GM18517 (cell line): ENCODE measurements at regions not wholly inside any gene's neighbourhood (a gene's known extent, or its start where the extent isn't known, plus 50 kb on each side); places are given as distances from the start of the nearest gene placed in this dataset.

Source experiments
- ATAC-seq: cut with Tn5 transposase; IDR thresholded peaks from one replicate; pipeline ENCODE4 v1.9.1; 2021; ENCODE audit warnings: mild to moderate bottlenecking, moderate library complexity; ENCODE audit not compliant: unreplicated experiment

GRCh38 chr10:105949721-105950120, 1214.8 kb downstream of the SORCS1 start:
- ATAC-seq: no peak

- no peak for ATAC-seq
These were observed 1239.3 kb downstream of the SORCS1 start for GRCh38 chr10:105925045-105925785.

GRCh38 chr10:105921348-105921747, 1243.2 kb downstream of the SORCS1 start:
- no peak for ATAC-seq

- no peak for ATAC-seq
These were observed 1250.1 kb downstream of the SORCS1 start for GRCh38 chr10:105914432-105914831.

- no peak for ATAC-seq
These were observed 1255.8 kb downstream of the SORCS1 start for GRCh38 chr10:105908701-105909100.

DNA sequence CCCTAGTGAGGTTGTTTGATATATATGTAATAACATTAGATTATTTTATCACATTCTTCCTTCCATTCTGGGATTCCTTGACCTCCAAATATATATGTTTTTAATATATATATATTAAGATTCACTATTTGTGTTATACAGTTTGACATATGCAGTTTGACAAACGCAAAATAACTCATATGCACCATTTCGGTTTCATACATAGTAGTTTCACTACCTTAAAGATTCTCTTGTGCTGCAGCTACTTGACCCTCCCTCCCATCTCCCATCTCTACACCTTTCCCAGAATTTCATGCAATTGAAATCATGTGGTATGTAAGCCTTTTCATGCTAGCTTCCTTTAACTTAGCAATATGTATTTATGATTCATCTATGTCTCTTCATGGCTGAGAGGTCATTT, 1244.4 kb downstream of the SORCS3 start:
- ATAC-seq: no peak

- no peak for ATAC-seq
These were observed 1238.3 kb downstream of the SORCS3 start for GRCh38 chr10:105879401-105879800.

DNA sequence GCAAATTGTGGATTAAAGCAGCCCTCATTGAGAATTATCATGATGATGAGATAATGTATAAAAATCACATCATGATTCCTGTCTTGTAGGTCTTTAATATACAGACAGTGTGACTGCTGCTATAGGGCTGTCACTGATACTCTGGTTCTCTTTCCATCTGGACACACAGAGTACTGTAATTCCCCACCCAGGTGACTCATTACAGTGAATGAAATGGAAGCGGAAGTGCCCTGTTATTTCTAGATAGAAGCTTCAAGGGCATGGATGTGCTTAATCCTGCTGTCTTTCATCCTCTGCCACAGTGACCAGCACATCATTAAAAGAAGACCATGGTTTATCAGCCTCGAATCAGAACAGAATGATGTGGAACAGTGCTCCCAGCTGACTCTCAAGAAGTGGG, 1234.0 kb downstream of the SORCS3 start:
- no peak for ATAC-seq

DNA sequence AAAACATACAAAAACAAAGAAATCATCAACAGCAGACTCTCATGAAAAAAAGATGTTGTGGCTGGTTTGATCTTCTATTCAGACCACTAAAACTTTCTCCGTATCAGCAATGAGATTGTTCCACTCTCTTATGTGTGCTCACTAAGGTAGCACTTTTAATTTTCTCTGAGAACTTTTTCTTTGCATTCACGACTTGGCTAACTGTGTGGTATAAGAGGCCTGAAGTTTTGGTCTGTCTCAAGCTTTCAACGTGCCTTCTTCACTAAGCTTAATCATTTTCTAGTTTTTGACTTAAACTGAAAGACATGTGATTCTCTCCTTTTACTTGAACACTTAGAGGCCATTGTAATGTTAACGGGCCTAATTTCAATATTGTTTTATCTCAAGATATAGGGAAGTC, 1231.6 kb downstream of the SORCS3 start:
- no peak for ATAC-seq

DNA sequence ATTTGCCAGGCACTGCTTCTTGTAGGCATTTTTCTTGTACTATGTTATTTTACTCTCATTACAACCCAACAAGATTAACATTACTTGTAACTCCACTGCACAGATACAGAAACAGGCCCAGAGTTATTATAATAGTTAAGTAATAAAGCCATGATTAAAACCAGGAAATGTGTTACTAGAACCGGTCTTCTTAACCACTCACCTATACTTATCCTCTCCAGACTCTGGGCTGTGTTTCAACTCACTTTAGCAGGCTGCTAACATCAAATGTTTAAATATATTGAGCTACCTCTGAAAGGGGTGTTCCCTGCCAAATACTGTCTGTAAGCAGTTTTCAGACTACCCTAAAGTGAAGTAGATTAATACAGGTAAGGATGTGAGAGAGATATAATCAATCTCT, 1227.8 kb downstream of the SORCS3 start:
- no peak for ATAC-seq

DNA sequence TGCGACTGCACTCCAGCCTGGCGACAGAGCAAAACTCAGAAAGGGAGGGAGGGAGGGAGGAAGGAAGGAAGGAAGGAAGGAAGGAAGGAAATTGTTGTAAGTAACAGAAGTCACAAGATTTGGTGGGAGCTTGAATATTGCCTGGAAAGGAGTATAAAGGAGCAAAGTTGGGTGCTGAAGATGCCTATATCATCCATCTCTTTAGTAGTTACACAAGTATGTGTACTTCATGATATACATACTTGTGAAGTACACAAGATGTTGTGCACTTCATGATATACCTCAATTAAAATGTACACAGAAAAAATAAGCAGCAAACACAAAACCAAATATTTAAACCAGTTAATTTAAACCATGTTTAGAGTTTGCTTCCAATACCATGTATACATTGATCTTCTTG, 1223.8 kb downstream of the SORCS3 start:
- ATAC-seq: no peak

DNA sequence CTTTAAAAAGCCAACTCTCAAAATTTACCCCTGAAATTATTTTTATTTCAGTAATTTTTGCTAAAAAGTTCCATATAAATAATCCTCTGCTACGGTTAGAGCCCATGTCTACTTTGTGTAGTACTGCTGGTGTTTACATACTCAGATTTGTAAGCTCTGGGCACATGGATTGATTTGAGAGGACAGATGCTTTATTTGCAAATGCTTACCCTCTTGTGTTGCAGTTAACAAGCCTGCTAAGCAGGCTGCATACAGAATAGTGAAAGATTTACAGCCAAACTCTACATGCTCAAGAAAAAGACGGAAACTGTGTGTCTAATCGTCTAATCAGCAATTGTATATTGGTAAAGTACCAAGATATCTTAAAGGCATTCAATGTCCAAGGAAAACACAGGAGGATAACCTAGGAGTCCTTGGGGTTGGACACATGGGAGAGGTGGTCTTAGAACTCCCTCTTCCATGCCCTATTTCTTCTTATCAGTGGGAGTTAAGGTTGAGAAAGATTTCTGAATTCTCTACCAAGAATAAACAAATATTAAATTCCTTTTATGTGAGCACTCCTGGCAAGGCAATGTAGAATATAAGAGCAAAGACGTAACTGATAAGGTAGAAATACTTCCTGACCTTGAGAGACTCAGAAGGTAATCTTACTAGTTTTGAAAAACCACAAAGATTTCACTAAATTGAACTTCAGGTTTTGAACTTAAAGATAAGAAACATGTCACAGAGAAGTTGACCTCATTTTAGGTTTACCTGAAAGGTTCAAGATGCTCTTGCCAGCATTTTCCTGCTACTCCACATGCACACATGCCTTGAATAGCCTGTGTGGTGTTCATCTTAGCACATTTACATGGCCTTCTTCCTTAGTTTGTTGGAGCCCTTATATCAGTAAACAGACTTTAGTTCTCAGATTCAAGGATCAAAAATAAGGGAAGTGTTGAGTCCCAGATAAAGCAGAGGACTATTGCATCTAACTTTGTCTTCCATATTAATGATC, 1216.5 kb downstream of the SORCS3 start:
- ATAC-seq: no peak

- no peak for ATAC-seq
These were observed 1214.7 kb downstream of the SORCS3 start for GRCh38 chr10:105855791-105856190.

GRCh38 chr10:105844676-105845570, 1203.8 kb downstream of the SORCS3 start:
- no peak for ATAC-seq

GRCh38 chr10:105844241-105844640, 1203.2 kb downstream of the SORCS3 start:
- ATAC-seq: no peak

- ATAC-seq: no peak
These were observed 1202.7 kb downstream of the SORCS3 start for GRCh38 chr10:105843786-105844185.

- no peak for ATAC-seq
These were observed 1199.2 kb downstream of the SORCS3 start for GRCh38 chr10:105840288-105840770.

- ATAC-seq: no peak
These were observed 1197.3 kb downstream of the SORCS3 start for GRCh38 chr10:105838392-105838791.

GRCh38 chr10:105837951-105838350, 1196.9 kb downstream of the SORCS3 start:
- ATAC-seq: peak; percentile 98

- no peak for ATAC-seq
These were observed 1193.4 kb downstream of the SORCS3 start for GRCh38 chr10:105834261-105835059.
